ENCODE measurements at regions not wholly inside any gene's neighbourhood (a gene's known extent, or its start where the extent isn't known, plus 50 kb on each side); places are given as distances from the start of the nearest gene placed in this dataset.
A peak's percentile ranks its signal among the peaks of the same experiment; 100 is the strongest.

DNA sequence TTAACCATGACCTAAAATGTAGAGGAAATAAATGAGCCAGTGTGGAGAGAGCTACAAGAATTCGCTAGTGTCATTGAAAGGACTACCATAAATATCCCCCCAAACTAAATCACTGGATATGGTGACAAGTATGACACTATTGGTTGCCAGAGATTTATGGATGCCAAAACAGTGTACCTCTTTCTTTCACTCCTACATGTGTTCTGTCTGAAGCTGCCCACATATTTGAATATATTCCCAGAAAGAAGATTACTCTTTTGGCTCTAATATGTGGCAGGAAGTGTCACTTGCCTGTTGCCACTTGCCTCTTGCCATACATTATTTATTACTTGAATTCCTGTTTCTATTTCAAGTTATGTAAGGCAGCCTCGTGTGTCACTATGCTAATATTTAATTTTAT lies 1573.6 kb downstream of the TECRL start:
- DNase-seq = no peak

DNA sequence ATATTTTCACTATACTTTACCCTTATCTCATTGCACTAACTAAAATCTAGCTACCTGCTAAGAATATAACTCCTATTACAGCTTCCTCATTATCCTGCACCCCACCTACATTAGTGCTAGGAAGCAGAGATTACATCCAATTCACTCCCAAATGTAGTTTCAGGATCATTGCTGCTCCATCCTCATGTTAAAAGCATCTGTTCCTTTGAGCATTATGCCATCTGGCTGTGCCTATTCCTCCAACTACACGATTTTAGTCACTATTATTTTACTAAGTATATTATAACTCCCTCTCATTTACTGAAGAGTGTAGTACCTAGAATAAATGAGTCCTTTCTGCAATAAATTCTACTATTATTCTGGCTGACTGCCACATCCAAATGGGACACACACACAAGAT lies 1586.9 kb downstream of the TECRL start:
- no peak for DNase-seq

DNA sequence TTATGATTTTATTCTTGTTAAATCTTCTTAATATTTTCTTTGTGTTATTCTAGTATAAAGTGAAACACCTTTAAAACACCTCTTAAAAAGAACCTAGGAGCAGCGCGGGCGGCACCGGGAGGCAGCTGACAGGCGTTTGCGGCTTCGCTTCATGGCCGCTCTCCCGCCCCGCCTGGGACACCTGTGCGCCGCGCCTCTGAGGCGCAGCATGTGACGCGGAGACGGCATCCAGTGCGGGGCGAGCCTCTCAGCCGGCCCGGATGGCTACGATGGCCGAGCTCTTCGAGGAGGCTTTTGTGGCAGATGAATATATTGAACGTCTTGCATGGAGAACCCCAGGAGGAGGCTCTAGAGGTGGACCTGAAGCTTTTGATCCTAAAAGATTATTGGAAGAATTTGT lies 1592.7 kb downstream of the TECRL start:
- DNase-seq = no peak

DNA sequence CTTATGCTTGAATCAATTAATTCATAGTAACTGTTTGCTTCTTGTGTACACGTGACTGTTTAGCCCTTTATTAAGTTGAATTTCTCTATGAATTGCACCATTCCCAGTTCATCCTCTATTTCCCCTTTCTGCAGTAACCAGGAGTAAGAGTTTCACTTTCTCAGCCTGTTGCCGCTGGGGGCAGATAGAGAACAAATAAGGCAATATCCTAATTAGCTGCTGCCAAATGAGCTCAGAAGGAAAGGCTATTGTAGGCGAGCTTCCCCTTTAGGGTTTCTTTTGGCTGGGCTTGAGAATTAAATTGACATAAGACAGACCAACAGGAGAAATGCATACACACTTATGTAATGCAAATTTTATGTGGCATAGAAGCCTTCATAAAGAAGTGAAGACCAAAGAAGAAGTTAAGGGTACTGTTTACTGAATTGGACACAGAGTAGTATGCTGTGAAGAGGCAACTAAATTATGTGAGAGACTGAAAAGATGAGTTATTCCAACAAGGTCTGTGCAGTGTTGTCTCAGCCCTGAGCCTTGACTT lies 1594.7 kb downstream of the TECRL start:
- DNase-seq = no peak

DNA sequence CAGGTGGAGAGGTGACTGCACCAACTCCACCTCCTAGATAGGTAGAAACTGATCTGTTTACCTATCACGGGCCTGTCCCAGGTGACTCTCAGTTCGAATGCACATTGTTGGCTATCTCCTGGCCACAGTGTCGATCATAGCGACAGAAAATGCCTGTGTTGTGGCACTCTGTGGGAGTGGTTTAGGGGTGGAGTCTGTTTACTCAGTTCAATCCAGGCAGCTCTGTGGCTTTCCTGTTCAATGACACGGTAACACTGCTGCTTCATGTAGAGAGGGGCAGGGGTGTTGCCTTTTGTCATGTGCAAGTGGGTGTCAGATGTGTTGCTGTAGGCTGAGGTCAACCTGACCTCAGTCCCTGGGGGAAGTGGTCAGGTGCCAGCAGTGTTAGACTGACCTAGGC lies 1602.4 kb downstream of the TECRL start:
- DNase-seq = no peak

DNA sequence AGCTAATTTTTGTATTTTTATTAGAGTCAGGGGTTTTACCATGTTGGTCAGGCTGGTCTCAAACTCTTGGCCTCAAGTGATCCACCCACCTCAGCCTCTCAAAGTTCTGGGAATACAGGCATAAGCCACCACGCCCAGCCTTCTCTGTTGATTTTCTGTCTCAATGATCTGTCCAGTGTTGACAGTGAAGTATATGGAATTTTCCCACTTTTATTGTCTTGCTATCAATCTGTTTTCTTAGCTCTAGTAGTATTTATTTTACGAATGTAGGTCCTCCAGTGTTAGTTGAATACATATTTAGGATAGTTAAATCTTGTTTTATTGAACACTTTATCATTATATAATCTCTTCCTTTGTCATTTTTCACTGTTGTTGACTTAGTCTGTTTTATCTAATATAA lies 1603.9 kb downstream of the ADGRL3 start:
- no peak for DNase-seq

DNA sequence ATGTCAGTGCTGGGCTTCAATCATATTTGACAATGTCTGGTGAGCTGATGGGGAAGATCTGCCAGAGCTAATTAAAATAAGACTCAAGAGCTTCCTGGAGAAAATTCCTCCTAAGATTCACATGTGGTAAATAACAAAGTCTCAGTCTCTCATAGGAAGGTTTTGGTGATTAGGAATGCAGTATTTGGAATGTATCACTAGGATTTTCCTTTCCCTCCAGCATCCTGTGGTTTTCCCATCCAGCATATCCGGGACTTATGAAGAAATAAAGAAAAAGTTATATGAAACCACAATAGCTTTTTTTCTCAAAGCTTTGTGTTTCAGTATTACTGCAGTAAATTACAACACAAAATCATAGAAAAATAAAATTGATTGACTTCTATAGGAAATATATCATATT lies 1597.1 kb downstream of the ADGRL3 start:
- DNase-seq = no peak

DNA sequence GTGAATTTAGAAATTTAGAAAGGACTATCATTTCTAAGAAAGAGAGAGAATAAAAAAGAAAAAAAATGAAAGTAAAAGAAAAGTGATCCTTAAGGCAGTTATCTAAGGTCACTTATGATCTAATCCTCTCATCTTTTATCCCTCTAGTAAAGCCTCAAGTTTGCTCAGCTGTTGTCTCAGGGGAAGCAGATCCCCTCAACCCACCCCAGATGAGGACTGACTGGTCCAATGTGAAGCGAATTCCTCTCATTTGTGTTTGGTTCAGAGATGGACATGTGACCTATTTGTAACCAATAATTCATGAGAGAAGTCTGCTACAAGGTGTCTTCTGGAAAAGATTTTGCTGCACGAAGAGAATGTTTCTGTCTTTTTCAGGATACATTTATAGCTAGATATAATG lies 1591.3 kb downstream of the ADGRL3 start:
- peak; percentile 14 for DNase-seq

DNA sequence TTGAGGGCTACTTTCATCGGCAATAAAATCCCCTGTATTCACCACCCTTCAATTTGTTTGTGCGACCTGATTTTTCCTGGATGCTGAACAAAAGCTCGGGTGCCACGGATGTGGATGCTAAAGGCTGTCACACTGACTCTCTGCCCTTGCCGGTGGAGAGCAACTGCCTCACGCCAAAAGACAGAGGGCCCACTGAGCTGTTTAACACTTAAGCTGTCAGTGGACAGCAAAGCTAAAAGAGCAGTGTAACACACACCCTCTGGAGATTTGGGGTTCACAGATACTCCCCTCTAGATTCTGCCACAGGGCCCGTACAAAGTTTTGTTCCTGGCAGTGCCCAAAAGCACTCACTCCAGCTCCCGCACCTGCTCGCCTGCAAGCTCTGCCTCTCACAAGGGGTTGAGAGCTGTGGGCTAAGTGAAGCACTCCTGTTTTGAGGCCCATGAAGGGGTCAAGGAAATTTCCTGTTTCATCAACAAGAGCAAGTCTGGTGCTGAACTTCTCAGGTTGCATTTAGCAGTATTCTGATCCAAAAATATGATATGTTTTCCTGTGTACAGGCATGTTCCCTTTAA lies 1571.9 kb downstream of the ADGRL3 start:
- no peak for DNase-seq

DNA sequence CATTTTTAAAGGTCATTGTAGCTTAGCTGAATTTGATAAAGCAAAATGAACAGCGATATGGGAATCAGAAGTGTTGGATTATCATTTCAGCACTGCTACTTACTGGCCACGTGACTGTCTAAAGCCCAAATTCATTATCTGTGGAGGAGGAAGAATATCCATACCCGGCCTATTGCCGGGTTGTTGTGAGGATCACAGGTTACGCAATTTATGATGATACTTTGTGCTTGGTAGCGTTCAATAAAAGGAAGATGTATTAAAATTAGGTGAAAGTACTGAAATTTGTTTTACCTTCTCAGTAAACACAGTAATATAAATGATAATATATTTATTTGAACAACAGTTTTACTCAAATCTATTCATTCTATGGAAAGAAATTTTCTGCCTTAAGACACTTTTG lies 1540.2 kb downstream of the ADGRL3 start:
- DNase-seq = no peak

DNA sequence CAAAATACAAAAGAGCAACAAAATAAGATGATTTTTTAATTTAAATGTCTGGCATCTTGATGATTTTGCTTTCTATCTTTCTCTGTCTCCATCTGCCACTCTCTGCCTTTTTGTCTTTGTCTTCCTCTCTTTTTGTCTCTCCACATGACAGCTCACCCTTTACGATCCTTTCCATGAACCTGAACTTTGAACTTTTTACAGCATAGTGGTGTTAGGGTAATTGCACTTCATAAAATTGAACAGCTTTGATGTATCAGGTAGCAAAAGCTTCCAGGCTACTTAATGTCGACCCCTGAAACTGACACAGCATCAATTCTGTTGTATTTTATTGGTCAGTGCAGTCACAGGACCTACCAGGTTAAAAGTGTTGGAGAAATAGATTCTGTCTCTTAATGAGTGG lies 1517.0 kb downstream of the ADGRL3 start:
- no peak for DNase-seq

DNA sequence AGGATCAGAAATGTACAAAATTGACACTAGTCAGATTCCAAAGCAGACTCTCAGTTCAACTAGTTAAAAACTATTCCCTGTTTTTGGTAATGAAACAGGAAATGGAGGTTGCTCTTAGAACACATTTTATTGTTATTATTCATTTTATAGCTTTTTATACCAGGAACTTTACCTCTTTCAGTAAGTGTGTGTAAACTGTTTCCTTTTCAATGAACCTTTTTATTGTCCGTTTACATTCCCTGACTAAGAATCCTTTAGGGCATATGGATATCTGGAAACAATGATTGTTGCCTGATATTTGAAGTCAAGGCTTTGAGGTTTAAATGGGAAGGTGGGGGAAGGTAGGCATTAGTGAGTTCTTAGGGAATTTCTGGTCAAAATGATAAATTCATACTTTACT lies 1511.4 kb downstream of the ADGRL3 start:
- no peak for DNase-seq

DNA sequence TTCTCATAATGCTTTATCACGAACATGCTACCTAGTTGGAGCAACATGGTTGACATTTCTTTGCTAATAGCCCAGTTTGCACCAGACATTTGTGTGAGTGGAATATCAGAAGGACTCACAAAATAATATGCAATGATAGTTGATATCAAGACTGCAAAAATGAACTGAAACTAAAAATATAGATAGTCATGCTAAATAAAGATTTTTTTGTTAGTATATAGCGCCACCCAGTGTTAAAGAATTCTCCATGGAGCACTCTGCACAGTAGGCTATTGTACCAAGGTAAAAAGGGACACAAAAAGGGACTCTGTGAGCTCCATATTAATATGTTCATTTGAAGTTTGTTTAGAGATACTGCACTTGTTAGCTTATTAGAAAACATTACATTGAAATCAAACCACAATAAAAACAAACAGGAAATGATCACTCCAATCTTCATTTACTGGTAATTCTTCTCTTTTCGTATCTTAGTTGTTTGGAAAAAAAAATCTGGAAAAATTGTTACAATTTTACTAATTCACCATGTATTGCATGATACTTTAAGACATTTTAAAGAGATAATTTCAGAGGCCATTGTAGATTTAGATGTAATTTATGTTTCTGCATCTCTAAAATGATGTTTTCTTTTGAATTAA lies 1509.6 kb downstream of the ADGRL3 start:
- peak; percentile 72 for DNase-seq

DNA sequence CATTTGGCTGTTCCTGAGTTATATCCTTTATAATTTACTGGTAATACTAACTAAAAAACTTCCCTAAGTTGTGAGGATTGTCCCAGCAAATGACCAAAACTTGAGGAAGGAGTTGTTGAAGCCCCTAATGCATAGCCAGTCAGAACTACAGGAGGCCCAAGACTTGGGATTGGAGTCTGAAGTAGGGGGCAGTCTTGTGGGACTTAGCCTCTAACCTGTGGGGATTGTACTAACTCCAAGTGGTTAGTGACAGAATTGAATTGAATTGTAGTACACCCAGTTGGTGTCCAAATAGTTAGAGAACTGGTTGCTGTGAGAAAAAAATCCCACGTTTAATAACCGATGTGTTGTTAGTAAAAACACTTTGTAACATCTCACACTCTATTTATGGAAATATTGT lies 1506.3 kb downstream of the ADGRL3 start:
- no peak for DNase-seq

DNA sequence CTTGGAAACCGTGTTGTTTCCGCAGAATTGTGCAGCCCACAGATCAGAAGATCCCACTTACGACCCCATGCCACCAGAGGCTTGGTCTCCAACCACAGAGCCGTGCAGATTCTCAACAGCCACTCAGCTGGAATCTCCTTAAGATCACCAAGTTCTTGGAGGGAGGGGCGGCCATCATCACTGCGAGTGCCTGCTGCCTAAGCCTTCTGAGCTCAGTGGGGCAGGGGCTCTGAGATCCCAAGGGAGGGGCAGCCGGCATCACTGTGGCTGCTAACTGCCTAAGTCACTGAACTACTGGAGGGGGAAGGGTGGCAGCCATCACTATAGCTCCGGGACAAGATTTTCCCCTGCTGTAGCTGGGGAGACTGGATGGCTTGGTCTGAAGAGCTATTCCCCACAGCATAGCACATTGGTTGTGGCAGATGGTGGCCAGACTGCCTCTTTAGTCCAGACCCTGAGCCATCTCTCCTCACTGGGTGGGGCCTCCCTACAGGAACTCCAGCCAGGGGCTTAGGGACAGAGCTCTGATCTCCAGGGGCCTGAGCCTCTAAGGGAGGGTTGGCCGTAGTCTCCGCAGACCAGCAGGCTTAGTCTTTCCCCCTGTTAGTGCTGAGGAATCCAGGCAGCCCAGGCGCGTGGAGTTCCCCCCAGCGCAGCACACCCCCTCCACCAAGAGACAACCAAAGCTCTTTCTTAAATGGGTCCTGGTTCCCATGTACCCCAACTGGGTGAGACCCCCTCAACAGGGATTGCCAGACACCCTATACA lies 1483.9 kb downstream of the ADGRL3 start:
- peak; percentile 6 for DNase-seq

DNA sequence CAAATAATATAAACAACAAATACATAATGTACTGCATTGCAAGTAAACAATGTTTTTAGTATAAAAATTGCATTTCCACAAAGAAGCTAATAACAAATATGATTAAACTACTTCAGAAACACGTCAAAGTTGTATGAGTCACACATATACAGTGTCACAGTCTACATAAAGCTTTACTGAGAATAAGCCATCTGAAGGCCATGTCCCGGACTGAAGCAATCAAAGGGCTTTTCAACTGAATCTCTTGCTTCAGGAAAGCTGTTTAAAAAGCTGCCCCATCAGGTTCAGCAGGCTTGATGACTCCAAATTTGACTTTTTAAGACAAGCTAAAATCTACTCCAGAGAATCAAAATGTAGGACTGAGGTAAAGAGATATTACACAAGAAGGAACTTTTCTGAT lies 1476.8 kb downstream of the ADGRL3 start:
- DNase-seq = no peak

DNA sequence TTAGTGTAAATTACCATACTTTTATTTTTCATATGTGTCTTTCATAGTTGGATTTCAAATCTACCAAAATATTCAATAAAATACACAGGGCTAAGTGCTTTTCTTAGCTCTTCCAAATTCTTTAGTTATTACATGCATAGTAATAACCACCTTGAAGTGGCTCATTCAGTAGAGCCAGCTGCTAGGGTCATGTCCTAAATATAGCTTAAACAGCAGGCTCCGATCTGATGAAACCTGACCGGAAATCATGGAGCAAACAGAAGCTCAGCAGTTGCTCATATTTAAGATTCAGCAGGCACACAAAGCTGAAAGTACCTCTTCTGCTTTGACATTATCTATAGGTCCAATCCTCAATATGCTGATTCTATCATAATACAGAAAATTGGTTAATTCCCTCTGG lies 1470.4 kb downstream of the ADGRL3 start:
- DNase-seq = peak; percentile 5

DNA sequence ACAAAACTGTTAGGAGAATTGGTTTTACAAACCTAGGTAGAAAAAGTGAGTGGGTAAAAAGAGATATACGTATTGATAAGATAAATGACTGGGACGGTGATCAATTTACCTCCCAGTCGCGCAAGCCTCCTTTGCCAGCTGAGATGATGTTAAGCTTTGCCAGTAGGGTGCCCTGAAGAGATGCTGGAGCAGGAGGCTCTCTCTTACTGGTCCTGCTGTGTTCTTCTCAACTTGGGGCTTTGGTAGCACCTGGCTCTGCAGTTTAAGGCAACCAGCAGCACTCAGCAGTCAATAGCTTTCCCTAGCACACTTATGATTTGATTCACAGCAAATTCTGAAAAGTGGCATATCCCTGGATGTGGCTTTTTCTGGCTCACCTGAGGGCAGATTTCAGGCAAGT lies 1461.7 kb downstream of the ADGRL3 start:
- DNase-seq = no peak

DNA sequence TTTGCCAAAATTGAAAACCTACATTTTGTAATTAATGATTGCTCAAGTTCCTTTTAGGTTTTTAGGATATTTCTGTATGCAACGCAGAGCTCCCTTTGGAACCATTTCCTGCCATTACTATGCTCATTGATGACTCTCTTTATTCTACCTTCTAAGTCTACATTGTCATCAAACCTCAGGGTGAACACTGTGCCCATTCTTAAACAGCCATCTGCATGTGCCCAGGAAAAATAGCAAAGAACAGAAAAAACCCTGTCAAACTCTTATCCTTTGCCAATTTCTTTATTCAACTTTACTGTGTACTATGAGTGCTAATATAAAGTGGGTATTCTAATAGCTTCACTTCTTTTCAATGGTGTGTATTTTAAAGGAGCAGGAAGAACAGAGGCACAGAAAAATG lies 1455.9 kb downstream of the ADGRL3 start:
- no peak for DNase-seq

DNA sequence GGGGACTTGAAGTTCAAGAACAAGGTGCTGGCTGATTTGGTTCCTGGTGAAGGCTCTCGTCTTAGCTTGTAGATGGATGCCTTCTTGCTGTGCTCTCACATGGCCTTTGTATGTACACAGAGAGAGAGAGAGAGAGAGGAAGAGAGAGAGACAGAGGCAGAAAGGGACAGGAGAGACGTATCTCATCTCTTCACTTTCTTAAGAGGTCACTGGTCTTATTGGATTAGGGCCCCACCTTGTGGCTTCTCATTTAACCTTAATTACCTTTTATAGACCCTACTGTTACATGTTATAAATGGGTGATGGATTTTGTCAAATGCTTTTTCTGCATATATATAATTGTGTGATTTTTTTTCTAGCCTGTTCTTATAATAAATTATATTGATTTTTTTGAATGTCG lies 1444.2 kb downstream of the ADGRL3 start:
- DNase-seq = peak; percentile 76

DNA sequence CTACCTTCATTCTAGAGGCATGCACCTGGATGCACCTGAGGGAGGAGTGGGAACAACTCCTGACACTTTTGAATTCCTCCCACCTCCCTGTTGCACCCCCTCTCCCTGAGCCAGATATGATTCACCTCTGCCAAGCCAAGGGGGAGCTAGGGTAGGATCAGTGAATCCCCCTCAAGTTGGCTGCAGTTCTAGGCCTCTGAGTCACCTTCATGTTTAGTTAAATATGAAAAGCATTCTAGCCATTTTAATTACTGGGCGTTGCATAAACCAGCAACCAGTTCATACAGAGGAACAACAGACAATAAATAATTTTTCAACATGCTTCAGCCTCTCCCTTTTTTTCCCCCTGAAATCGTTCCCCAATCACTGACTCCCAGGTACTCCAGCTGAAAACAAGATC lies 1440.2 kb downstream of the ADGRL3 start:
- DNase-seq = no peak

DNA sequence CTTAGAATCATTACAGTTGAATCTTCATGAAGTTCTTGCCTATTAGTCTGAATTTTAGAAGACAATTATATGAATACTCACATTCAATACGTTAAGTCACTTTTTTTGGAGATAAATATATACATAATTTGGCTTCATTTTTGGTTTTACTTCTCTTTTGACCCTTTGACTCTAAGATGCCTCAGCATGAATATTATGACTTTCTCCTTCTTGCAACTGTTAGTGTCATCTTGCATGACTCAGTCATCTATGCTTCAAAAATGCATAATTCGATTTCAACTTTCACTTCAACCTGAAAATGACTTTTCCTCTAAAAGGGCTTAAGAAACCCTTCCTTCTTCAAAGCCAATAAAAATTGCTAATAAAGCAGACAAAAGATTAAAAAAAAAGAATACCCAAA lies 1427.5 kb downstream of the ADGRL3 start:
- DNase-seq = no peak

DNA sequence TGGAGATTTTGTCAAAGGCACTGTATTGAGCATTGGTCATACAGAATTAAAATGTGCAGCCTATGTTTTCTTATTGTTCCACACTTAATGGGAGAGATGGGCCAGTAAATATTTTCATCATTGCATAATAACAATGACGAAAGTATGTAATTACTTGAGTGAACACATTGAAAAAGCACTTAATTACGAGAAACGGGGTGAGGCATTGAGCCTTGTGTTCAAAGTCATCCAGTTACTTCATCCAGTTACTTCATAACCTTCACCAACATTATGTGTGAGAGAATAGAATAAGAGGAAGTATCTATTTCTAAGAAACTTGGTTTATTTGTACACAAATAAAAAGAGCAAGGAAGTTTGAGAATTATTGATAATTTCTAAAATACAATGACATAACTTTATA lies 1427.0 kb downstream of the ADGRL3 start:
- no peak for DNase-seq

DNA sequence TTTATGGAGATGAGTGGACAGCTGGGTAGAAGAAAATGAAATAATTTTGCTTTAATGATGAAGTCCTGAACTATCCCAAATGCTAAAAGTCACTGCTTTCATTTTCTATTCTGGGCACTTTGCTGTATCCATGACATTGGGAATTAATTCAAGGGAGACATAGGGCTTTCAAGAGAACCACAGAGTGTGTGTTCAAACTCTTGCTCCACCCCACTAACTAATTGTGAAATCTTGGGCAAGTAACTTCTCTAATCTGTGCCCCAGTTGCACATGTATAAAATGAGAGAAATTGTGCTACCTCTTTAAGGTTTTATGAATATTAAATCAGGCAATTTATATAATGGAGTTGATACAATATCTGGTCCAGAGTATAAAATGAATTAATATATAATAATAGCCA lies 1422.0 kb downstream of the ADGRL3 start:
- DNase-seq = no peak
